WTC11 (cell line): ENCODE measurements at regions not wholly inside any gene's neighbourhood (a gene's known extent, or its start where the extent isn't known, plus 50 kb on each side); places are given as distances from the start of the nearest gene placed in this dataset.

Experiments
- ATAC-seq: fragments of 200-7000 bp; cut with Tn5 transposase; 2 replicates; pipeline ENCODE4 v1.10.0; 2021; ENCODE audit warnings: mild to moderate bottlenecking, moderate library complexity
- CTCF ChIA-PET: fragments of 300-600 bp; sonication (Branson Sonifier 250); formaldehyde crosslinking; loops from one replicate; lab custom pipeline; 2021; ENCODE audit warnings: antibody characterized with exemption; lab: Charles Lee
- POLR2A ChIA-PET: fragments of 350-600 bp; sonication (Branson Sonifier 250); formaldehyde crosslinking; loops from one replicate; lab custom pipeline; 2021; ENCODE audit warnings: antibody characterized with exemption; lab: Charles Lee
- DNase-seq: peaks from one replicate; pipeline ENCODE4 v3.0.0; 2021; ENCODE audit warnings: low spot score
- H3K27ac Mint-ChIP-seq: 2 replicates; pipeline ENCODE4 v1.8.0; 2021; ENCODE audit warnings: mixed read lengths
- H3K27me3 Mint-ChIP-seq: 2 replicates; pipeline ENCODE4 v1.8.0; 2021; ENCODE audit warnings: low read depth, mild to moderate bottlenecking, moderate library complexity, mixed read lengths
- H3K36me3 Mint-ChIP-seq: 2 replicates; pipeline ENCODE4 v1.8.0; 2021; ENCODE audit warnings: mixed read lengths
- H3K4me1 Mint-ChIP-seq: 2 replicates; pipeline ENCODE4 v1.8.0; 2022; ENCODE audit warnings: mixed read lengths
- H3K4me3 Mint-ChIP-seq: 2 replicates; pipeline ENCODE4 v1.8.0; 2021; ENCODE audit warnings: mild to moderate bottlenecking, moderate library complexity, mixed read lengths
- H3K9me3 Mint-ChIP-seq: 2 replicates; pipeline ENCODE4 v1.8.0; 2021; ENCODE audit warnings: mixed read lengths
- ARID4B ChIP-seq: sonication (generic); formaldehyde crosslinking; IDR thresholded peaks from 2 replicates; pipeline ENCODE4 v1.8.0; 2023; ENCODE audit warnings: missing genetic modification reagents, mild to moderate bottlenecking, borderline replicate concordance
- ATF1 ChIP-seq: sonication (generic); formaldehyde crosslinking; IDR thresholded peaks from 2 replicates; pipeline ENCODE4 v1.8.1; 2023; ENCODE audit warnings: mild to moderate bottlenecking, moderate library complexity, missing genetic modification reagents
- CBFB ChIP-seq: sonication (generic); formaldehyde crosslinking; IDR thresholded peaks from 2 replicates; pipeline ENCODE4 v1.8.1; 2022; ENCODE audit warnings: mild to moderate bottlenecking, low read depth, missing genetic modification reagents
- CREB1 ChIP-seq: sonication (generic); formaldehyde crosslinking; IDR thresholded peaks from 2 replicates; pipeline ENCODE4 v1.8.0; 2023; ENCODE audit warnings: mild to moderate bottlenecking, missing genetic modification reagents
- ERG ChIP-seq: fragments of 250-450 bp; sonication (Bioruptor Pico); IDR thresholded peaks from 2 replicates; pipeline ENCODE4 v1.8.0; 2021; ENCODE audit warnings: mild to moderate bottlenecking
- FOXP1 ChIP-seq: sonication (generic); formaldehyde crosslinking; IDR thresholded peaks from 2 replicates; pipeline ENCODE4 v1.8.0; 2022; ENCODE audit warnings: missing genetic modification reagents, mild to moderate bottlenecking, moderate library complexity, borderline replicate concordance
- FOXP4 ChIP-seq: sonication (generic); formaldehyde crosslinking; IDR thresholded peaks from 2 replicates; pipeline ENCODE4 v1.8.0; 2022; ENCODE audit warnings: mild to moderate bottlenecking, missing genetic modification reagents
- HMGXB4 ChIP-seq: sonication (generic); formaldehyde crosslinking; IDR thresholded peaks from 2 replicates; pipeline ENCODE4 v1.8.1; 2023; ENCODE audit warnings: mild to moderate bottlenecking, moderate library complexity, missing genetic modification reagents
- MXD4 ChIP-seq: fragments of 250-450 bp; sonication (Bioruptor Pico); IDR thresholded peaks from 2 replicates; pipeline ENCODE4 v1.8.0; 2021; ENCODE audit warnings: mild to moderate bottlenecking, moderate library complexity, borderline replicate concordance
- NFYB ChIP-seq: sonication (generic); formaldehyde crosslinking; conservative IDR thresholded peaks from 2 replicates; pipeline ENCODE4 v1.8.0; 2022; ENCODE audit warnings: low read depth, missing genetic modification reagents
- SMAD4 ChIP-seq: sonication (generic); formaldehyde crosslinking; IDR thresholded peaks from 2 replicates; pipeline ENCODE4 v1.8.0; 2022; ENCODE audit warnings: mild to moderate bottlenecking, missing genetic modification reagents
- SP1 ChIP-seq: sonication (generic); formaldehyde crosslinking; conservative IDR thresholded peaks from 2 replicates; pipeline ENCODE4 v1.8.1; 2022; ENCODE audit warnings: missing genetic modification reagents
- TEAD1 ChIP-seq: sonication (generic); formaldehyde crosslinking; IDR thresholded peaks from 2 replicates; pipeline ENCODE4 v1.8.0; 2022; ENCODE audit warnings: mild to moderate bottlenecking, missing genetic modification reagents
- USF1 ChIP-seq: sonication (generic); formaldehyde crosslinking; IDR thresholded peaks from 2 replicates; pipeline ENCODE4 v1.8.0; 2022; ENCODE audit warnings: mild to moderate bottlenecking, missing genetic modification reagents
- ZNF138 ChIP-seq: sonication (generic); formaldehyde crosslinking; conservative IDR thresholded peaks from 2 replicates; pipeline ENCODE4 v1.8.1; 2022; ENCODE audit warnings: mild to moderate bottlenecking, moderate library complexity, missing genetic modification reagents
- ZNF219 ChIP-seq: sonication (generic); formaldehyde crosslinking; IDR thresholded peaks from 2 replicates; pipeline ENCODE4 v1.8.0; 2023; ENCODE audit warnings: missing genetic modification reagents, mild to moderate bottlenecking, borderline replicate concordance
- ZNF396 ChIP-seq: fragments of 250-450 bp; sonication (Bioruptor Pico); IDR thresholded peaks from 2 replicates; pipeline ENCODE4 v1.8.0; 2021; ENCODE audit warnings: mild to moderate bottlenecking, moderate library complexity, borderline replicate concordance
- ZNF416 ChIP-seq: fragments of 250-450 bp; sonication (Bioruptor Pico); IDR thresholded peaks from 2 replicates; pipeline ENCODE4 v1.9.0; 2021; ENCODE audit warnings: mild to moderate bottlenecking, inconsistent platforms
- ZNF512 ChIP-seq: sonication (generic); formaldehyde crosslinking; IDR thresholded peaks from 2 replicates; pipeline ENCODE4 v1.8.1; 2022; ENCODE audit warnings: missing genetic modification reagents, borderline replicate concordance
- ZNF532 ChIP-seq: fragments of 250-450 bp; sonication (Bioruptor Pico); IDR thresholded peaks from 2 replicates; pipeline ENCODE4 v1.9.0; 2021; ENCODE audit warnings: mild to moderate bottlenecking, borderline replicate concordance

GRCh38 chr10:113986316-113986715 is 57.4 kb upstream of the ADRB1 start:
- H3K4me3 Mint-ChIP-seq = no peak overlapping the region
- H3K27ac Mint-ChIP-seq = no peak overlapping the region
- TF ChIP-seq TEAD1 (CRISPR knock-in tag) = no peak
- TF ChIP-seq MXD4 = no peak
- TF ChIP-seq USF1 (CRISPR knock-in tag) = no peak
- no peak for TF ChIP-seq CREB1 (CRISPR knock-in tag)
- no peak for TF ChIP-seq ZNF416 (CRISPR knock-in tag)
- no peak for TF ChIP-seq HMGXB4
- TF ChIP-seq ERG (CRISPR knock-in tag) = no peak
- no peak for TF ChIP-seq ZNF396 (CRISPR knock-in tag)
- no peak for TF ChIP-seq SMAD4 (CRISPR knock-in tag)
- no peak for TF ChIP-seq FOXP1 (CRISPR knock-in tag)
- no peak for TF ChIP-seq NFYB (CRISPR knock-in tag)
- H3K9me3 Mint-ChIP-seq = peaks cover 17% of the 10 kb centered on the region
- H3K36me3 Mint-ChIP-seq = no peaks in the 10 kb centered on the region
- H3K27me3 Mint-ChIP-seq = no peaks in the 10 kb centered on the region
- ATAC-seq = no peak
- H3K4me1 Mint-ChIP-seq = peaks cover 7% of the 10 kb centered on the region
- CTCF ChIA-PET = no interaction called here
- POLR2A ChIA-PET = no interaction called here
- no peak for DNase-seq

- H3K4me3 Mint-ChIP-seq = no peak overlapping the region
- ATAC-seq (no peak), DNase-seq (no peak)
- H3K27me3 Mint-ChIP-seq = 0 out of 2 replicates have a peak, but pooled peaks cover under 1% of the 10 kb centered on the region
- peaks cover 7% of the 10 kb centered on the region for H3K4me1 Mint-ChIP-seq
- ChIA-PET CTCF (no interaction called here), POLR2A (no interaction called here)
- H3K36me3 Mint-ChIP-seq = no peaks in the 10 kb centered on the region
- peaks cover 17% of the 10 kb centered on the region for H3K9me3 Mint-ChIP-seq
- no peak overlapping the region for H3K27ac Mint-ChIP-seq
- TF ChIP-seq ZNF138 (CRISPR knock-in tag) (no peak), ATF1 (no peak), ZNF512 (CRISPR knock-in tag) (no peak), ZNF532 (CRISPR knock-in tag) (no peak), SP1 (CRISPR knock-in tag) (no peak), CBFB (CRISPR knock-in tag) (no peak), ZNF396 (CRISPR knock-in tag) (no peak), ARID4B (no peak), FOXP4 (no peak), TEAD1 (CRISPR knock-in tag) (no peak), ZNF219 (CRISPR knock-in tag) (no peak)
These were observed 56.5 kb upstream of the ADRB1 start for GRCh38 chr10:113987156-113987555.
